Uterus (tissue), 2 donors: ENCODE measurements at regions not wholly inside any gene's neighbourhood (a gene's known extent, or its start where the extent isn't known, plus 50 kb on each side); places are given as distances from the start of the nearest gene placed in this dataset.

Experiments used
- CTCF ChIP-seq, 4 experiments: fragments of 200-600 bp in 2 of 4; fragments of 450-650 bp in 2 of 4; sonication (generic) in 2 of 4; IDR thresholded peaks; one replicate each; pipeline ENCODE4 v1.5.1; 2016 to 2019; ENCODE audit warnings: antibody characterized with exemption in 4 of 4, mild to moderate bottlenecking in 2 of 4, moderate library complexity in 1 of 4
- POLR2A ChIP-seq, 2 donors: fragments of 450-650 bp; IDR thresholded peaks; one replicate each; pipeline ENCODE4 v1.6.1; 2016; ENCODE audit warnings: antibody characterized with exemption in 2 of 2, mild to moderate bottlenecking in 1 of 2, moderate library complexity in 1 of 2

- no peak for TF ChIP-seq CTCF (IDR thresholded peaks at IDR 0.05)
- no peak for TF ChIP-seq POLR2A (IDR thresholded peaks at IDR 0.05)
Observed at GRCh38 chr4:166277401-166277800, 404.4 kb downstream of the TLL1 start.
